ENCODE measurements at regions not wholly inside any gene's neighbourhood (a gene's known extent, or its start where the extent isn't known, plus 50 kb on each side); places are given as distances from the start of the nearest gene placed in this dataset.
"Not testable (repeated sequence)": the region's sequence is repeated elsewhere in the genome, so short reads cannot be mapped to it uniquely, and the experiment has no call there.

GRCh38 chr2:40700231-40700954, 248.5 kb upstream of the SLC8A1 start:
- TF ChIP-seq REST (IDR thresholded peaks at IDR 0.05; ENCODE audit: insufficient replicate concordance, low read depth) (no peak), POLR2AphosphoS5 (IDR thresholded peaks at IDR 0.05; ENCODE audit: low read depth) (no peak), CTCF (IDR thresholded peaks at IDR 0.05; ENCODE audit: insufficient read depth, low read length) (no peak), SPI1 (IDR thresholded peaks at IDR 0.05; ENCODE audit: borderline replicate concordance, low read depth) (no peak), GABPA (IDR thresholded peaks at IDR 0.05; ENCODE audit: low read depth) (no peak)
- Histone ChIP-seq H3K27ac (replicated peaks) (no peak overlapping the region), H3K4me3 (replicated peaks; ENCODE audit: insufficient read depth, low read length) (no peak overlapping the region), H3K27me3 (ENCODE audit: insufficient read depth, poor library complexity, severe bottlenecking) (no peaks in the 10 kb centered on the region)
- DNase-seq (ENCODE audit: low read depth in 1 of 2, low spot score in 1 of 2) = no peak

GRCh38 chr2:40712197-40712894, 260.5 kb upstream of the SLC8A1 start:
- H3K4me3 ChIP-seq (replicated peaks; ENCODE audit: insufficient read depth, low read length); H3K27ac ChIP-seq (replicated peaks); DNase-seq (ENCODE audit: low read depth in 1 of 2, low spot score in 1 of 2); H3K27me3 ChIP-seq (ENCODE audit: insufficient read depth, poor library complexity, severe bottlenecking): not testable (repeated sequence)

- Histone ChIP-seq H3K4me3 (replicated peaks; ENCODE audit: insufficient read depth, low read length) (no peak overlapping the region), H3K27me3 (ENCODE audit: insufficient read depth, poor library complexity, severe bottlenecking) (no peaks in the 10 kb centered on the region), H3K27ac (replicated peaks) (no peak overlapping the region)
- TF ChIP-seq REST (IDR thresholded peaks at IDR 0.05; ENCODE audit: insufficient replicate concordance, low read depth) = no peak
- no peak for TF ChIP-seq POLR2AphosphoS5 (IDR thresholded peaks at IDR 0.05; ENCODE audit: low read depth)
- no peak for TF ChIP-seq SPI1 (IDR thresholded peaks at IDR 0.05; ENCODE audit: borderline replicate concordance, low read depth)
- TF ChIP-seq CTCF (IDR thresholded peaks at IDR 0.05; ENCODE audit: insufficient read depth, low read length) = no peak
- TF ChIP-seq GABPA (IDR thresholded peaks at IDR 0.05; ENCODE audit: low read depth) = no peak
- no peak for DNase-seq (ENCODE audit: low read depth in 1 of 2, low spot score in 1 of 2)
Measured at GRCh38 chr2:40716879-40717278, 265.0 kb upstream of the SLC8A1 start.

GRCh38 chr2:40719414-40719813, 267.5 kb upstream of the SLC8A1 start:
- TF ChIP-seq SPI1 (IDR thresholded peaks at IDR 0.05; ENCODE audit: borderline replicate concordance, low read depth) (no peak), CTCF (IDR thresholded peaks at IDR 0.05; ENCODE audit: insufficient read depth, low read length) (no peak), GABPA (IDR thresholded peaks at IDR 0.05; ENCODE audit: low read depth) (no peak), REST (IDR thresholded peaks at IDR 0.05; ENCODE audit: insufficient replicate concordance, low read depth) (no peak), POLR2AphosphoS5 (IDR thresholded peaks at IDR 0.05; ENCODE audit: low read depth) (no peak)
- DNase-seq (ENCODE audit: low read depth in 1 of 2, low spot score in 1 of 2) = no peak
- Histone ChIP-seq H3K4me3 (replicated peaks; ENCODE audit: insufficient read depth, low read length) (no peak overlapping the region), H3K27ac (replicated peaks) (no peak overlapping the region), H3K27me3 (ENCODE audit: insufficient read depth, poor library complexity, severe bottlenecking) (no peaks in the 10 kb centered on the region)

Measured in HL-60 (cell line).